BJ (cell line): ENCODE measurements at regions not wholly inside any gene's neighbourhood (a gene's known extent, or its start where the extent isn't known, plus 50 kb on each side); places are given as distances from the start of the nearest gene placed in this dataset.

Experiments used
- CTCF ChIA-PET: fragments of 350-600 bp; formaldehyde crosslinking; extraction: SDS; loops from one replicate; lab custom pipeline; 2021; ENCODE audit warnings: antibody characterized with exemption, inconsistent platforms; lab: Yijun Ruan, JAX
- POLR2A ChIA-PET: fragments of 300-600 bp; sonication (Branson Sonifier 250); formaldehyde crosslinking; extraction: SDS; loops from one replicate; lab custom pipeline; 2021; ENCODE audit warnings: antibody characterized with exemption; lab: Charles Lee
- DNase-seq: peaks from one replicate; pipeline ENCODE4 v3.0.0-alpha.2; 2011; ENCODE audit warnings: low read depth
- H3K27me3 ChIP-seq: 2 replicates; pipeline ENCODE4 v1.6.0; 2011; ENCODE audit warnings: low read length; ENCODE audit not compliant: control insufficient read depth, insufficient read depth
- H3K36me3 ChIP-seq: 2 replicates; pipeline ENCODE4 v1.5.1; 2011; ENCODE audit warnings: low read length; ENCODE audit not compliant: control insufficient read depth, insufficient read depth
- H3K4me3 ChIP-seq: 2 replicates; pipeline ENCODE4 v1.5.1; 2011; ENCODE audit warnings: low read depth, mild to moderate bottlenecking, control low read depth, low read length
- TF ChIP-seq, protein P1 (sequence below): IDR thresholded peaks from 2 replicates; pipeline ENCODE4 v1.5.1; 2011; ENCODE audit warnings: low read depth, mild to moderate bottlenecking, control low read depth, inconsistent platforms, low read length, moderate library complexity; ENCODE audit not compliant: insufficient read depth

DNA sequence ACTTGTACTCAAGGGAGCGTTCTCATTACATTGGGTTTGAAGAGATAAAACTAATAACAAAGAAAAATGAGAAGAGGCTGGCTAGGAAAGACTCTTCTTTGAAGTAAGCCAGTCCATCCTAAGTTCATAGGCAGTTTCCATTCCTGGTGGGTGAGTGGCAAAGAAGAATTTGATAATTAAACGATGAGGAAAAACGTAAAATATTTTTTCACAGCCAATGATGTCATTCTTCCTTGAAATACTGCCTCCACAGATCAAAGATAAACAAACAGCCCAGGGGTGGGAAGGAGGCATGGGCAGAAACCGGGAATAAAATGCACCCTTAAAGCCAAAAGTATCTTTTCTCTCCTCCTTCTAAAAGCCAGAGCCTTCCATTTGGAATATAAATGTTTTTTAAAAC, 346.6 kb downstream of the PMP22 start:
- Histone ChIP-seq H3K4me3 (no peak overlapping the region), H3K36me3 (no peaks in the 10 kb centered on the region), H3K27me3 (no peaks in the 10 kb centered on the region)
- TF ChIP-seq, protein P1, sequence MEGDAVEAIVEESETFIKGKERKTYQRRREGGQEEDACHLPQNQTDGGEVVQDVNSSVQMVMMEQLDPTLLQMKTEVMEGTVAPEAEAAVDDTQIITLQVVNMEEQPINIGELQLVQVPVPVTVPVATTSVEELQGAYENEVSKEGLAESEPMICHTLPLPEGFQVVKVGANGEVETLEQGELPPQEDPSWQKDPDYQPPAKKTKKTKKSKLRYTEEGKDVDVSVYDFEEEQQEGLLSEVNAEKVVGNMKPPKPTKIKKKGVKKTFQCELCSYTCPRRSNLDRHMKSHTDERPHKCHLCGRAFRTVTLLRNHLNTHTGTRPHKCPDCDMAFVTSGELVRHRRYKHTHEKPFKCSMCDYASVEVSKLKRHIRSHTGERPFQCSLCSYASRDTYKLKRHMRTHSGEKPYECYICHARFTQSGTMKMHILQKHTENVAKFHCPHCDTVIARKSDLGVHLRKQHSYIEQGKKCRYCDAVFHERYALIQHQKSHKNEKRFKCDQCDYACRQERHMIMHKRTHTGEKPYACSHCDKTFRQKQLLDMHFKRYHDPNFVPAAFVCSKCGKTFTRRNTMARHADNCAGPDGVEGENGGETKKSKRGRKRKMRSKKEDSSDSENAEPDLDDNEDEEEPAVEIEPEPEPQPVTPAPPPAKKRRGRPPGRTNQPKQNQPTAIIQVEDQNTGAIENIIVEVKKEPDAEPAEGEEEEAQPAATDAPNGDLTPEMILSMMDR, result no peak
- DNase-seq, result no peak
- ChIA-PET POLR2A (no interaction called here), CTCF (interaction anchor here (0.5 kb wide), 1 partner anchor 577 kb away, joined by 4 read pairs; no protein-coding TSS in a partner anchor)

DNA sequence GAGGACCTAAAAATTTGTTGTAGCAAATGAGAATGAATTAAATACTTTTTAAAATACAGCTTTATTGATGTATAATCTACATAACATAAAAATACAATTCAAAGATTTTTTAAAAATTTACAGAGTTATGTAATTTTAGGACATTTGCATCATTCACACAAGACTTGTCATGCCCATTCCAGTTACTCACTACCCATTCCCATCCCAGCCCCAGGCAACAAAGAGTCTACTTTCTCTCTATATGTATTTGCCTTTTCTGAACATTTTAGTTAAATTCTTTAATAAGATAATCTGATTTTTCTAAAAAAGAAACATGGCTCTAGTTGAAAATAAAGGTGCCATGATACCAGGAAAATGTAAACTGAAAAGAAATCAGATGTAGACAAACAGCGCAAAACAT, 354.2 kb downstream of the PMP22 start:
- no peak for DNase-seq
- ChIA-PET CTCF (interaction anchor here (1.4 kb wide), 1 partner anchor 15 kb away, joined by 5 read pairs; no protein-coding TSS in a partner anchor), POLR2A (no interaction called here)
- no peak overlapping the region for H3K4me3 ChIP-seq
- H3K36me3 ChIP-seq, result no peaks in the 10 kb centered on the region
- TF ChIP-seq, protein P1, result no peak
- H3K27me3 ChIP-seq, result no peaks in the 10 kb centered on the region

- TF ChIP-seq, protein P1, result no peak
- POLR2A ChIA-PET, result no interaction called here
These were observed 360.7 kb downstream of the PMP22 start for GRCh38 chr17:14904386-14904785.

DNA sequence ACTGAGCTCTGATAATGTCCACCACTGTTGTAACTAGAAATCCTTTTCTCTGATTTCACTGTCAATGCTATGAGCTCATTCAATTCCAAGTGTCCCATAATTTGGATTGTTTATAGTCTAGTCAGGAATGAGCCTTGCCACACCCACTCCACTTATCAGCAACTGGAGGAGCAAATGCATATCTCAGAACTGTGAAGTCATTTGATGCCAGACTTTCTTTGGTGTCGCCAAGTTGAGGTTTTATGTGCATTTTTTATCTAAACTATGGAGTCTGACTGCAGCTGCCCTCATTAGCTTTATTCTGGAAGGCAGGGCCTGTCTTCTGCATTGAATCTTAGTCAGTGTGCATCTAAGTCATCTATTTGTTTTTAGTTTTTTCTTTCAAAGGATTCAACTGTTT, 361.3 kb downstream of the PMP22 start:
- Histone ChIP-seq H3K36me3 (no peaks in the 10 kb centered on the region), H3K4me3 (no peak overlapping the region), H3K27me3 (no peaks in the 10 kb centered on the region)
- TF ChIP-seq, protein P1, result no peak
- POLR2A ChIA-PET, result no interaction called here
- DNase-seq, result no peak
- CTCF ChIA-PET, result interaction anchor here (0.8 to 1.1 kb wide), 2 partner anchors 13 to 19 kb away, joined by 3 to 4 read pairs; no protein-coding TSS in a partner anchor

More at GRCh38 chr17:14904386-14904785, 360.7 kb downstream of the PMP22 start:
- Histone ChIP-seq H3K36me3 (no peaks in the 10 kb centered on the region), H3K27me3 (no peaks in the 10 kb centered on the region), H3K4me3 (no peak overlapping the region)
- CTCF ChIA-PET, result interaction anchor here (0.8 to 1.1 kb wide), 3 partner anchors 11 to 19 kb away, joined by 3 to 4 read pairs (median 3); no protein-coding TSS in a partner anchor
- DNase-seq, result no peak

DNA sequence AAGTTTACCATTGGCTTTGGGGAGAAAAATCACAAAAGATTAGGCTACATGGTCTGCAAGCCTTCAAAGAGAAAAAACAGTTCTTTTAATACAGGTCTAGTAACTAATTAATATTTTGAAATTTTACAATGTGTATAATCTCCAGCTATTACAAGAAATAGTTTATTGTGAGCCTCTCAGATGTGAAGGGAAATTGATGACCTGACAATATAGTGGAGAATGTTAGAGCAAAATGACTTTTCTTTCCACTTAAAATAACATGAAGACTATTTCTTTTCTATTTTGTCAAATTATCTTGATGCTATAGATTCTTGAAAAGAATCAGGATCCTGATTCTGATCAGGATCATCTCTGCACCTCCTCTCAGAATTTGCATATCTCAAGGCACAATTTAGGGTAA, 362.3 kb downstream of the PMP22 start:
- Histone ChIP-seq H3K27me3 (no peaks in the 10 kb centered on the region), H3K4me3 (no peak overlapping the region), H3K36me3 (no peaks in the 10 kb centered on the region)
- DNase-seq, result no peak
- CTCF ChIA-PET, result no interaction called here
- TF ChIP-seq, protein P1, result no peak
- POLR2A ChIA-PET, result no interaction called here
